PC-3 (cell line): ENCODE measurements at regions not wholly inside any gene's neighbourhood (a gene's known extent, or its start where the extent isn't known, plus 50 kb on each side); places are given as distances from the start of the nearest gene placed in this dataset.

Source experiments
- ATAC-seq: fragments of 200-7000 bp; cut with Tn5 transposase; 2 replicates; pipeline ENCODE4 v1.9.1; 2020; ENCODE audit warnings: mild to moderate bottlenecking, moderate library complexity
- BruUV-seq: library from RNA; stranded (reverse); fragments of 400-500 nt; replicated peaks from 2 replicates; lab custom pipeline; 2021; lab: Mats Ljungman, UMichigan
- CTCF ChIA-PET: fragments of 300-600 bp; sonication (Branson Sonifier 250); formaldehyde crosslinking; loops from one replicate; lab custom pipeline; 2022; ENCODE audit warnings: antibody characterized with exemption; lab: Charles Lee
- POLR2A ChIA-PET: fragments of 300-600 bp; sonication (Branson Sonifier 250); formaldehyde crosslinking; loops from one replicate; lab custom pipeline; 2022; ENCODE audit warnings: antibody characterized with exemption; ENCODE audit not compliant: unreplicated experiment; lab: Charles Lee
- DNase-seq: peaks from one replicate; pipeline ENCODE4 v3.0.0-alpha.2; 2015
- H2AFZ ChIP-seq: fragments of 300-600 bp; sonication (generic); 2 replicates; pipeline ENCODE4 v1.6.0; 2016; ENCODE audit warnings: antibody characterized with exemption, low read length
- H3F3A ChIP-seq: fragments of 300-600 bp; sonication (generic); one replicate; pipeline ENCODE4 v1.6.0; 2017; ENCODE audit warnings: antibody characterized with exemption, low read length, control low read depth, mild to moderate bottlenecking; ENCODE audit not compliant: unreplicated experiment
- H3K27ac ChIP-seq: fragments of 300-600 bp; sonication (generic); 2 replicates; pipeline ENCODE4 v1.5.1; 2016; ENCODE audit warnings: mild to moderate bottlenecking, low read length
- H3K27me3 ChIP-seq: fragments of 300-600 bp; sonication (generic); 2 replicates; pipeline ENCODE4 v1.6.1; 2016; ENCODE audit warnings: low read length, mixed read lengths
- H3K36me3 ChIP-seq: fragments of 300-600 bp; sonication (generic); 2 replicates; pipeline ENCODE4 v1.6.1; 2016; ENCODE audit warnings: low read depth, mixed run types, low read length, mixed read lengths
- H3K4me1 ChIP-seq: fragments of 300-600 bp; sonication (generic); 2 replicates; pipeline ENCODE4 v1.5.1; 2016; ENCODE audit warnings: low read length; ENCODE audit not compliant: insufficient read depth
- H3K4me2 ChIP-seq: fragments of 300-600 bp; sonication (generic); 2 replicates; pipeline ENCODE4 v1.6.0; 2016; ENCODE audit warnings: low read length
- H3K4me3 ChIP-seq: fragments of 300-600 bp; sonication (generic); 2 replicates; pipeline ENCODE4 v1.5.1; 2016; ENCODE audit warnings: mild to moderate bottlenecking, low read length, mixed read lengths
- H3K79me2 ChIP-seq: fragments of 300-600 bp; sonication (generic); 2 replicates; pipeline ENCODE4 v1.6.1; 2017; ENCODE audit warnings: low read length, mixed read lengths
- H3K9ac ChIP-seq: fragments of 300-600 bp; sonication (generic); 2 replicates; pipeline ENCODE4 v1.6.0; 2016; ENCODE audit warnings: mild to moderate bottlenecking, low read length
- H3K9me2 ChIP-seq: fragments of 300-600 bp; sonication (generic); replicated peaks from 2 replicates; pipeline ENCODE4 v1.6.1; 2016; ENCODE audit warnings: mixed run types, low read length, mixed read lengths
- H3K9me3 ChIP-seq: fragments of 300-600 bp; sonication (generic); 2 replicates; pipeline ENCODE4 v1.6.1; 2016; ENCODE audit warnings: low read length, mixed read lengths
- H4K20me1 ChIP-seq: fragments of 300-600 bp; sonication (generic); 2 replicates; pipeline ENCODE4 v1.6.1; 2016; ENCODE audit warnings: low read length, mixed read lengths
- CTCF ChIP-seq: fragments of 300-600 bp; sonication (generic); conservative IDR thresholded peaks from 2 replicates; pipeline ENCODE4 v1.5.1; 2017; ENCODE audit warnings: antibody characterized with exemption, low read depth, mild to moderate bottlenecking, low read length
- EZH2 ChIP-seq: fragments of 300-600 bp; sonication (generic); IDR thresholded peaks from one replicate; pipeline ENCODE4 v1.6.1; 2017; ENCODE audit warnings: antibody characterized with exemption, mild to moderate bottlenecking, low read length; ENCODE audit not compliant: unreplicated experiment
- EZH2phosphoT487 ChIP-seq: fragments of 300-600 bp; sonication (generic); IDR thresholded peaks from 2 replicates; pipeline ENCODE4 v1.6.1; 2018; ENCODE audit warnings: mild to moderate bottlenecking, antibody characterized with exemption, low read length, borderline replicate concordance
- intact Hi-C: fragments of 100-400 bp; cut with micrococcal nuclease; formaldehyde crosslinking; loops from 2 replicates; pipeline ENCODE4 v1.9.0; 2023

- POLR2A ChIA-PET, result no interaction called here
- no peaks in the 10 kb centered on the region for H3K9me2 ChIP-seq
Measured at GRCh38 chr3:69445024-69445423, 59.1 kb upstream of the FRMD4B start.

GRCh38 chr3:69443457-69443920 lies 57.6 kb upstream of the FRMD4B start:
- intact Hi-C loops, result loop anchor here (10.0 kb wide), 1 partner anchor 71 kb away; no protein-coding TSS in a partner anchor
- Histone ChIP-seq H3K36me3 (no peaks in the 10 kb centered on the region), H3K9me2 (no peaks in the 10 kb centered on the region), H3K27ac (no peak overlapping the region), H3K27me3 (no peaks in the 10 kb centered on the region), H3K4me3 (no peak overlapping the region), H3K9me3 (no peaks in the 10 kb centered on the region), H4K20me1 (no peaks in the 10 kb centered on the region), H3K4me1 (peaks cover 6% of the 10 kb centered on the region; the same call in 1 of the 2 replicates), H3F3A (no peaks in the 10 kb centered on the region), H2AFZ (no peak overlapping the region), H3K4me2 (no peak overlapping the region), H3K79me2 (no peaks in the 10 kb centered on the region), H3K9ac (no peak overlapping the region)
- BruUV-seq, result no TSS peak
- POLR2A ChIA-PET, result no interaction called here
- TF ChIP-seq CTCF (no peak), EZH2 (no peak), EZH2phosphoT487 (no peak)
- DNase-seq (no peak), ATAC-seq (no peak; the same call in 1 of the 2 replicates)
- CTCF ChIA-PET, result no interaction called here

More at GRCh38 chr3:69445024-69445423, 59.1 kb upstream of the FRMD4B start:
- TF ChIP-seq CTCF (no peak), EZH2phosphoT487 (no peak), EZH2 (no peak)
- Histone ChIP-seq H3K27ac (no peak overlapping the region), H4K20me1 (no peaks in the 10 kb centered on the region), H3K27me3 (no peaks in the 10 kb centered on the region), H2AFZ (peak overlapping the region; percentile 86), H3K4me1 (peaks cover 6% of the 10 kb centered on the region; the same call in 1 of the 2 replicates), H3K4me2 (peak overlapping the region; percentile 81), H3K79me2 (no peaks in the 10 kb centered on the region), H3F3A (no peaks in the 10 kb centered on the region), H3K4me3 (peak overlapping the region; percentile 60), H3K9me3 (no peaks in the 10 kb centered on the region), H3K9ac (no peak overlapping the region), H3K36me3 (no peaks in the 10 kb centered on the region)
- DNase-seq (peak; percentile 29), ATAC-seq (peak; percentile 76)
- BruUV-seq, result no TSS peak
- intact Hi-C loops, result loop anchor here (10.0 kb wide), 1 partner anchor 70 kb away; no protein-coding TSS in a partner anchor
- CTCF ChIA-PET, result no interaction called here

GRCh38 chr3:69442771-69443311 lies 57.0 kb upstream of the FRMD4B start:
- DNase-seq (no peak), ATAC-seq (no peak)
- Histone ChIP-seq H3K79me2 (no peaks in the 10 kb centered on the region), H3K4me1 (peaks cover 6% of the 10 kb centered on the region; the same call in 1 of the 2 replicates), H2AFZ (no peak overlapping the region), H3K4me2 (no peak overlapping the region), H3K27me3 (no peaks in the 10 kb centered on the region), H3K27ac (no peak overlapping the region), H3K9ac (no peak overlapping the region), H3K36me3 (no peaks in the 10 kb centered on the region), H4K20me1 (no peaks in the 10 kb centered on the region), H3F3A (no peaks in the 10 kb centered on the region), H3K9me3 (no peaks in the 10 kb centered on the region), H3K4me3 (no peak overlapping the region), H3K9me2 (no peaks in the 10 kb centered on the region)
- TF ChIP-seq CTCF, result no peak
- no peak for TF ChIP-seq EZH2
- no peak for TF ChIP-seq EZH2phosphoT487
- ChIA-PET POLR2A (no interaction called here), CTCF (no interaction called here)
- intact Hi-C loops, result loop anchor here (10.0 kb wide), 1 partner anchor 72 kb away; no protein-coding TSS in a partner anchor
- BruUV-seq, result no TSS peak
